Liver (tissue), 8 donors: ENCODE measurements at regions not wholly inside any gene's neighbourhood (a gene's known extent, or its start where the extent isn't known, plus 50 kb on each side); places are given as distances from the start of the nearest gene placed in this dataset.

Experiments
- DNase-seq: peaks from one replicate; pipeline ENCODE4 v3.0.0-alpha.2; 2017; ENCODE audit warnings: low spot score
- H3K27ac ChIP-seq, 2 donors: one replicate each; pipeline ENCODE4 v1.7.0; 2013; ENCODE audit warnings: inconsistent platforms in 2 of 2, low read length in 2 of 2, control low read depth in 1 of 2, low read depth in 1 of 2, mild to moderate bottlenecking in 1 of 2
- H3K27me3 ChIP-seq, 4 donors: one replicate each; pipeline versions ENCODE4 v1.6.1 to v1.7.0; 2013; ENCODE audit warnings: low read length in 3 of 4, inconsistent platforms in 1 of 4, mild to moderate bottlenecking in 1 of 4, moderate library complexity in 1 of 4; ENCODE audit not compliant: control insufficient read depth in 4 of 4, insufficient read depth in 4 of 4
- H3K36me3 ChIP-seq, 4 donors: one replicate each; pipeline versions ENCODE4 v1.6.1 to v1.7.0; 2013; ENCODE audit warnings: low read length in 3 of 4, mild to moderate bottlenecking in 3 of 4, low read depth in 1 of 4, moderate library complexity in 1 of 4; ENCODE audit not compliant: control insufficient read depth in 4 of 4, insufficient read depth in 3 of 4
- H3K4me1 ChIP-seq, 4 donors: one replicate each; pipeline versions ENCODE4 v1.6.1 to v1.7.0; 2013; ENCODE audit warnings: low read length in 3 of 4, mild to moderate bottlenecking in 3 of 4, moderate library complexity in 1 of 4; ENCODE audit not compliant: control insufficient read depth in 4 of 4, insufficient read depth in 4 of 4
- H3K4me3 ChIP-seq, 3 donors: one replicate each; pipeline versions ENCODE4 v1.6.1 to v1.7.0; 2013; ENCODE audit warnings: low read length in 3 of 3, control low read depth in 1 of 3, low read depth in 1 of 3, mild to moderate bottlenecking in 1 of 3
- H3K9ac ChIP-seq, 2 donors: one replicate each; pipeline ENCODE4 v1.7.0; 2013; ENCODE audit warnings: low read length in 2 of 2, mild to moderate bottlenecking in 2 of 2, moderate library complexity in 2 of 2, control low read depth in 1 of 2, low read depth in 1 of 2
- H3K9me3 ChIP-seq, 4 donors: one replicate each; pipeline versions ENCODE4 v1.6.1 to v1.7.0; 2013; ENCODE audit warnings: low read length in 3 of 4; ENCODE audit not compliant: control insufficient read depth in 4 of 4
- EGR1 ChIP-seq, 2 donors: IDR thresholded peaks; 2 replicates each; pipeline ENCODE4 v1.6.1; 2016 to 2018; ENCODE audit warnings: antibody characterized with exemption in 2 of 2, low read depth in 2 of 2
- FOXA1 ChIP-seq: IDR thresholded peaks from 2 replicates; pipeline ENCODE4 v1.6.1; 2016; ENCODE audit warnings: antibody characterized with exemption
- FOXA2 ChIP-seq: IDR thresholded peaks from 2 replicates; pipeline ENCODE4 v1.6.1; 2016; ENCODE audit warnings: antibody characterized with exemption
- GABPA ChIP-seq, 2 donors: IDR thresholded peaks in 1 of 2; conservative IDR thresholded peaks in 1 of 2; 2 replicates each; pipeline ENCODE4 v1.6.1; 2016; ENCODE audit warnings: antibody characterized with exemption in 2 of 2, mild to moderate bottlenecking in 1 of 2, moderate library complexity in 1 of 2
- HNF4A ChIP-seq, 2 donors: conservative IDR thresholded peaks; 2 replicates each; pipeline ENCODE4 v1.6.1; 2016; ENCODE audit warnings: antibody characterized with exemption in 2 of 2, mild to moderate bottlenecking in 2 of 2
- HNF4G ChIP-seq: IDR thresholded peaks from 2 replicates; pipeline ENCODE4 v1.6.1; 2016; ENCODE audit warnings: antibody characterized with exemption
- JUND ChIP-seq, 2 donors: IDR thresholded peaks; 2 replicates each; pipeline ENCODE4 v1.6.1; 2016; ENCODE audit warnings: antibody characterized with exemption in 2 of 2
- NR2F2 ChIP-seq: IDR thresholded peaks from 2 replicates; pipeline ENCODE4 v1.6.1; 2016; ENCODE audit warnings: antibody characterized with exemption
- RAD21 ChIP-seq, 2 donors: IDR thresholded peaks; 2 replicates each; pipeline ENCODE4 v1.6.1; 2016; ENCODE audit warnings: antibody characterized with exemption in 2 of 2, mild to moderate bottlenecking in 2 of 2
- RXRA ChIP-seq, 2 donors: IDR thresholded peaks; 2 replicates each; pipeline ENCODE4 v1.6.1; 2017 to 2018; ENCODE audit warnings: antibody characterized with exemption in 2 of 2, mild to moderate bottlenecking in 1 of 2
- SP1 ChIP-seq: IDR thresholded peaks from 2 replicates; pipeline ENCODE4 v1.6.1; 2018; ENCODE audit warnings: antibody characterized with exemption, mild to moderate bottlenecking
- TAF1 ChIP-seq: conservative IDR thresholded peaks from 2 replicates; pipeline ENCODE4 v1.6.1; 2016; ENCODE audit warnings: antibody characterized with exemption, mild to moderate bottlenecking
- YY1 ChIP-seq: IDR thresholded peaks from 2 replicates; pipeline ENCODE4 v1.6.1; 2016; ENCODE audit warnings: antibody characterized with exemption, mild to moderate bottlenecking
- WGBS: extraction: QIAGEN DNeasy Blood & Tissue Kit; methylation state at CpG from one replicate; pipeline ENCODE4 v1.1.7; 2013; 5-methylcytosine and 5-hydroxymethylcytosine counted together
- TF ChIP-seq, protein P1 (sequence below): fragments of 150-350 bp; IDR thresholded peaks from 2 replicates; pipeline ENCODE4 v1.5.1; 2017; ENCODE audit warnings: improper control_type of control experiment, low read depth, low read length; ENCODE audit not compliant: missing input control
- TF ChIP-seq, protein P2 (sequence below): IDR thresholded peaks from 2 replicates; pipeline ENCODE4 v1.6.1; 2016; ENCODE audit warnings: antibody characterized with exemption
- TF ChIP-seq, protein P3 (sequence below): IDR thresholded peaks from 2 replicates; pipeline ENCODE4 v1.6.1; 2016; ENCODE audit warnings: antibody characterized with exemption, mild to moderate bottlenecking
- TF ChIP-seq, protein P4 (sequence below): IDR thresholded peaks from 2 replicates; pipeline ENCODE4 v1.6.1; 2016; ENCODE audit warnings: antibody characterized with exemption
- donor health status: healthy.
- donor health status: healthy.
- donor health status: healthy.
- donor health status: healthy.
- donor health status: healthy.

DNA sequence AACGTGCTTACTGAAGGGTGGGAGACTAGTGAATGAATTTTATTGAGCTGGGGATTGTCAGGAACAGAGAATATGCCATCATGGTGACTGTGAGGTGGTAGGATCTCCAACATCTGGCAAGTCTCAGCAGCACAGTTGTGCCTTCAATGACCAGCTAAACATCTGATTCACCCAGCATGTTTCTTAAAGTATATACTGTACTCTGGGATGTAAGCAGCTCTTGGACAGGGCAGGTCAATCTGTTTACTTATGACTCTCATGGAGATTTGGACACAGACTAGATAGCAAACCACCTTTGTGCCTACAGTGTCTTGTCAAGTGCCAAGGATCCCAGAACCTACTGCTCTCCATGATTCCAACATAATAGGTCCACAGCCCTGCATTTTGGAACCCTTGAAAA, 801.0 kb upstream of the CITED2 start:
- Histone ChIP-seq H3K9me3 (no peaks in the 10 kb centered on the region), H3K9ac (no peak overlapping the region), H3K27ac (no peak overlapping the region), H3K4me3 (no peak overlapping the region), H3K36me3 (no peaks in the 10 kb centered on the region), H3K27me3 (no peaks in the 10 kb centered on the region), H3K4me1 (no peaks in the 10 kb centered on the region)
- DNase-seq = no peak
- WGBS = 85% methylated on average over 1 of the region's 1 CpG
- no peak for TF ChIP-seq HNF4G
- TF ChIP-seq, protein P1, sequence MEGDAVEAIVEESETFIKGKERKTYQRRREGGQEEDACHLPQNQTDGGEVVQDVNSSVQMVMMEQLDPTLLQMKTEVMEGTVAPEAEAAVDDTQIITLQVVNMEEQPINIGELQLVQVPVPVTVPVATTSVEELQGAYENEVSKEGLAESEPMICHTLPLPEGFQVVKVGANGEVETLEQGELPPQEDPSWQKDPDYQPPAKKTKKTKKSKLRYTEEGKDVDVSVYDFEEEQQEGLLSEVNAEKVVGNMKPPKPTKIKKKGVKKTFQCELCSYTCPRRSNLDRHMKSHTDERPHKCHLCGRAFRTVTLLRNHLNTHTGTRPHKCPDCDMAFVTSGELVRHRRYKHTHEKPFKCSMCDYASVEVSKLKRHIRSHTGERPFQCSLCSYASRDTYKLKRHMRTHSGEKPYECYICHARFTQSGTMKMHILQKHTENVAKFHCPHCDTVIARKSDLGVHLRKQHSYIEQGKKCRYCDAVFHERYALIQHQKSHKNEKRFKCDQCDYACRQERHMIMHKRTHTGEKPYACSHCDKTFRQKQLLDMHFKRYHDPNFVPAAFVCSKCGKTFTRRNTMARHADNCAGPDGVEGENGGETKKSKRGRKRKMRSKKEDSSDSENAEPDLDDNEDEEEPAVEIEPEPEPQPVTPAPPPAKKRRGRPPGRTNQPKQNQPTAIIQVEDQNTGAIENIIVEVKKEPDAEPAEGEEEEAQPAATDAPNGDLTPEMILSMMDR = no peak
- TF ChIP-seq EGR1 (IDR thresholded peaks at IDR 0.05; ENCODE audit: low read depth in 2 of 2) = no peak
- TF ChIP-seq RXRA (IDR thresholded peaks at IDR 0.05) = no peak
- TF ChIP-seq, protein P2, sequence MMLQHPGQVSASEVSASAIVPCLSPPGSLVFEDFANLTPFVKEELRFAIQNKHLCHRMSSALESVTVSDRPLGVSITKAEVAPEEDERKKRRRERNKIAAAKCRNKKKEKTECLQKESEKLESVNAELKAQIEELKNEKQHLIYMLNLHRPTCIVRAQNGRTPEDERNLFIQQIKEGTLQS = no peak
- TF ChIP-seq, protein P3, sequence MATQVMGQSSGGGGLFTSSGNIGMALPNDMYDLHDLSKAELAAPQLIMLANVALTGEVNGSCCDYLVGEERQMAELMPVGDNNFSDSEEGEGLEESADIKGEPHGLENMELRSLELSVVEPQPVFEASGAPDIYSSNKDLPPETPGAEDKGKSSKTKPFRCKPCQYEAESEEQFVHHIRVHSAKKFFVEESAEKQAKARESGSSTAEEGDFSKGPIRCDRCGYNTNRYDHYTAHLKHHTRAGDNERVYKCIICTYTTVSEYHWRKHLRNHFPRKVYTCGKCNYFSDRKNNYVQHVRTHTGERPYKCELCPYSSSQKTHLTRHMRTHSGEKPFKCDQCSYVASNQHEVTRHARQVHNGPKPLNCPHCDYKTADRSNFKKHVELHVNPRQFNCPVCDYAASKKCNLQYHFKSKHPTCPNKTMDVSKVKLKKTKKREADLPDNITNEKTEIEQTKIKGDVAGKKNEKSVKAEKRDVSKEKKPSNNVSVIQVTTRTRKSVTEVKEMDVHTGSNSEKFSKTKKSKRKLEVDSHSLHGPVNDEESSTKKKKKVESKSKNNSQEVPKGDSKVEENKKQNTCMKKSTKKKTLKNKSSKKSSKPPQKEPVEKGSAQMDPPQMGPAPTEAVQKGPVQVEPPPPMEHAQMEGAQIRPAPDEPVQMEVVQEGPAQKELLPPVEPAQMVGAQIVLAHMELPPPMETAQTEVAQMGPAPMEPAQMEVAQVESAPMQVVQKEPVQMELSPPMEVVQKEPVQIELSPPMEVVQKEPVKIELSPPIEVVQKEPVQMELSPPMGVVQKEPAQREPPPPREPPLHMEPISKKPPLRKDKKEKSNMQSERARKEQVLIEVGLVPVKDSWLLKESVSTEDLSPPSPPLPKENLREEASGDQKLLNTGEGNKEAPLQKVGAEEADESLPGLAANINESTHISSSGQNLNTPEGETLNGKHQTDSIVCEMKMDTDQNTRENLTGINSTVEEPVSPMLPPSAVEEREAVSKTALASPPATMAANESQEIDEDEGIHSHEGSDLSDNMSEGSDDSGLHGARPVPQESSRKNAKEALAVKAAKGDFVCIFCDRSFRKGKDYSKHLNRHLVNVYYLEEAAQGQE = no peak
- no peak for TF ChIP-seq FOXA2
- TF ChIP-seq, protein P4, sequence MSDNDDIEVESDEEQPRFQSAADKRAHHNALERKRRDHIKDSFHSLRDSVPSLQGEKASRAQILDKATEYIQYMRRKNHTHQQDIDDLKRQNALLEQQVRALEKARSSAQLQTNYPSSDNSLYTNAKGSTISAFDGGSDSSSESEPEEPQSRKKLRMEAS = no peak
- no peak for TF ChIP-seq GABPA (IDR thresholded peaks at IDR 0.05 in 1 of 2, conservative IDR thresholded peaks at IDR 0.05 in 1 of 2)
- TF ChIP-seq TAF1 = no peak
- TF ChIP-seq RAD21 (IDR thresholded peaks at IDR 0.05) = no peak
- no peak for TF ChIP-seq FOXA1

DNA sequence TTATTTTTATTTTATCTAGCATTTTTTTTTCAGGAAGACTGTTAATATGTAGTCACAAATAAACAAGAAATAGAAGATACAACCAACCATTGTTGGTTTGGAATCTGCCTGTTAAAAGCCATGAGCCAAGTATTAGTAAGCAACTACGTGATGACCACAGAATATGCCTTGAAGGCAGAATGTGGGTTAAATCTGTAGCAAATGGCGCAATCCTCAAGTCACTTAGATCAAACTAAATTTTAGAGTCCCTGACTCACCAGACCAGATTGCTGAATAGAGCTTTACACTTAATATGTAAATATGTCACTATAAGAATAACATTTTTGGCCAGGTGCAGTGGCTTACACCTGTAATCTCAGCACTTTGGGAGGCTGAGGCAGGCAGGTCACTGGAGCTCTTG, 800.1 kb upstream of the CITED2 start:
- DNase-seq = no peak
- TF ChIP-seq, protein P4 = no peak
- no peak for TF ChIP-seq RXRA (IDR thresholded peaks at IDR 0.05)
- TF ChIP-seq TAF1 = no peak
- no peak for TF ChIP-seq EGR1 (IDR thresholded peaks at IDR 0.05; ENCODE audit: low read depth in 2 of 2)
- TF ChIP-seq YY1 = no peak
- TF ChIP-seq NR2F2 = no peak
- TF ChIP-seq SP1 = no peak
- TF ChIP-seq JUND (IDR thresholded peaks at IDR 0.05) = no peak
- no peak for TF ChIP-seq GABPA (IDR thresholded peaks at IDR 0.05 in 1 of 2, conservative IDR thresholded peaks at IDR 0.05 in 1 of 2)
- no peak for TF ChIP-seq RAD21 (IDR thresholded peaks at IDR 0.05)
- no peak for TF ChIP-seq FOXA2
- no peak for TF ChIP-seq HNF4A (conservative IDR thresholded peaks at IDR 0.05)
- TF ChIP-seq FOXA1 = no peak
- TF ChIP-seq, protein P2 = no peak
- H3K9ac ChIP-seq = no peak overlapping the region
- H3K4me1 ChIP-seq = no peaks in the 10 kb centered on the region
- WGBS = 97% methylated on average over 2 of the region's 2 CpGs
- no peaks in the 10 kb centered on the region for H3K9me3 ChIP-seq
- H3K36me3 ChIP-seq = no peaks in the 10 kb centered on the region
- no peaks in the 10 kb centered on the region for H3K27me3 ChIP-seq
- no peak overlapping the region for H3K27ac ChIP-seq
- no peak overlapping the region for H3K4me3 ChIP-seq
